WTC11 (cell line): ENCODE measurements at regions not wholly inside any gene's neighbourhood (a gene's known extent, or its start where the extent isn't known, plus 50 kb on each side); places are given as distances from the start of the nearest gene placed in this dataset.

ENCODE experiments used
- ATAC-seq: fragments of 200-7000 bp; cut with Tn5 transposase; 2 replicates; pipeline ENCODE4 v1.10.0; 2021; ENCODE audit warnings: mild to moderate bottlenecking, moderate library complexity
- CTCF ChIA-PET: fragments of 300-600 bp; sonication (Branson Sonifier 250); formaldehyde crosslinking; loops from one replicate; lab custom pipeline; 2021; ENCODE audit warnings: antibody characterized with exemption; lab: Charles Lee
- POLR2A ChIA-PET: fragments of 350-600 bp; sonication (Branson Sonifier 250); formaldehyde crosslinking; loops from one replicate; lab custom pipeline; 2021; ENCODE audit warnings: antibody characterized with exemption; lab: Charles Lee
- DNase-seq: peaks from one replicate; pipeline ENCODE4 v3.0.0; 2021; ENCODE audit warnings: low spot score
- H3K27ac Mint-ChIP-seq: 2 replicates; pipeline ENCODE4 v1.8.0; 2021; ENCODE audit warnings: mixed read lengths
- H3K27me3 Mint-ChIP-seq: 2 replicates; pipeline ENCODE4 v1.8.0; 2021; ENCODE audit warnings: low read depth, mild to moderate bottlenecking, moderate library complexity, mixed read lengths
- H3K36me3 Mint-ChIP-seq: 2 replicates; pipeline ENCODE4 v1.8.0; 2021; ENCODE audit warnings: mixed read lengths
- H3K4me1 Mint-ChIP-seq: 2 replicates; pipeline ENCODE4 v1.8.0; 2022; ENCODE audit warnings: mixed read lengths
- H3K4me3 Mint-ChIP-seq: 2 replicates; pipeline ENCODE4 v1.8.0; 2021; ENCODE audit warnings: mild to moderate bottlenecking, moderate library complexity, mixed read lengths
- H3K9me3 Mint-ChIP-seq: 2 replicates; pipeline ENCODE4 v1.8.0; 2021; ENCODE audit warnings: mixed read lengths
- AFF4 ChIP-seq: sonication (generic); formaldehyde crosslinking; IDR thresholded peaks from 2 replicates; pipeline ENCODE4 v1.8.1; 2023; ENCODE audit warnings: mild to moderate bottlenecking, missing genetic modification reagents, borderline replicate concordance
- ATF2 ChIP-seq: sonication (generic); formaldehyde crosslinking; IDR thresholded peaks from 2 replicates; pipeline ENCODE4 v1.8.1; 2022; ENCODE audit warnings: low read depth, missing genetic modification reagents, borderline replicate concordance
- ATF3 ChIP-seq: sonication (generic); formaldehyde crosslinking; conservative IDR thresholded peaks from 2 replicates; pipeline ENCODE4 v1.8.1; 2022; ENCODE audit warnings: mild to moderate bottlenecking, missing genetic modification reagents
- ATF6 ChIP-seq: sonication (generic); formaldehyde crosslinking; IDR thresholded peaks from 2 replicates; pipeline ENCODE4 v1.8.1; 2023; ENCODE audit warnings: mild to moderate bottlenecking, missing genetic modification reagents
- CBFB ChIP-seq: sonication (generic); formaldehyde crosslinking; IDR thresholded peaks from 2 replicates; pipeline ENCODE4 v1.8.1; 2022; ENCODE audit warnings: mild to moderate bottlenecking, low read depth, missing genetic modification reagents
- E2F1 ChIP-seq: sonication (generic); formaldehyde crosslinking; IDR thresholded peaks from 2 replicates; pipeline ENCODE4 v1.8.0; 2022; ENCODE audit warnings: mild to moderate bottlenecking, missing genetic modification reagents
- E2F4 ChIP-seq: sonication (generic); formaldehyde crosslinking; IDR thresholded peaks from 2 replicates; pipeline ENCODE4 v1.8.1; 2022; ENCODE audit warnings: low read depth, mild to moderate bottlenecking, moderate library complexity, missing genetic modification reagents, borderline replicate concordance
- EMX1 ChIP-seq: fragments of 250-450 bp; sonication (Bioruptor Pico); IDR thresholded peaks from 2 replicates; pipeline ENCODE4 v1.8.0; 2021; ENCODE audit warnings: mild to moderate bottlenecking
- FOXP1 ChIP-seq: sonication (generic); formaldehyde crosslinking; IDR thresholded peaks from 2 replicates; pipeline ENCODE4 v1.8.0; 2022; ENCODE audit warnings: missing genetic modification reagents, mild to moderate bottlenecking, moderate library complexity, borderline replicate concordance
- GRHL2 ChIP-seq: fragments of 250-450 bp; sonication (Bioruptor Pico); IDR thresholded peaks from 2 replicates; pipeline ENCODE4 v1.8.0; 2022; ENCODE audit warnings: mild to moderate bottlenecking, moderate library complexity; ENCODE audit not compliant: insufficient replicate concordance, severe bottlenecking
- JUN ChIP-seq: sonication (generic); formaldehyde crosslinking; IDR thresholded peaks from 2 replicates; pipeline ENCODE4 v1.8.0; 2023; ENCODE audit warnings: mild to moderate bottlenecking, missing genetic modification reagents
- NR2C2 ChIP-seq: sonication (generic); formaldehyde crosslinking; IDR thresholded peaks from 2 replicates; pipeline ENCODE4 v1.8.0; 2022; ENCODE audit warnings: mild to moderate bottlenecking, missing genetic modification reagents
- PRDM15 ChIP-seq: sonication (generic); formaldehyde crosslinking; IDR thresholded peaks from 2 replicates; pipeline ENCODE4 v1.8.0; 2022; ENCODE audit warnings: missing genetic modification reagents
- PRRX2 ChIP-seq: fragments of 250-450 bp; sonication (Bioruptor Pico); IDR thresholded peaks from 2 replicates; pipeline ENCODE4 v1.8.0; 2021; ENCODE audit warnings: mild to moderate bottlenecking
- TEAD1 ChIP-seq: sonication (generic); formaldehyde crosslinking; IDR thresholded peaks from 2 replicates; pipeline ENCODE4 v1.8.0; 2022; ENCODE audit warnings: mild to moderate bottlenecking, missing genetic modification reagents
- USF2 ChIP-seq: sonication (generic); formaldehyde crosslinking; IDR thresholded peaks from 2 replicates; pipeline ENCODE4 v1.8.1; 2023; ENCODE audit warnings: mild to moderate bottlenecking, missing genetic modification reagents, moderate library complexity
- ZNF121 ChIP-seq: sonication (generic); formaldehyde crosslinking; IDR thresholded peaks from 2 replicates; pipeline ENCODE4 v1.8.0; 2023; ENCODE audit warnings: missing genetic modification reagents
- ZNF138 ChIP-seq: sonication (generic); formaldehyde crosslinking; conservative IDR thresholded peaks from 2 replicates; pipeline ENCODE4 v1.8.1; 2022; ENCODE audit warnings: mild to moderate bottlenecking, moderate library complexity, missing genetic modification reagents
- ZNF423 ChIP-seq: fragments of 250-450 bp; sonication (Bioruptor Pico); IDR thresholded peaks from 2 replicates; pipeline ENCODE4 v2.1.2; 2022; ENCODE audit warnings: mild to moderate bottlenecking, moderate library complexity
- ZNF425 ChIP-seq: fragments of 250-450 bp; sonication (Bioruptor Pico); conservative IDR thresholded peaks from 2 replicates; pipeline ENCODE4 v1.9.0; 2021; ENCODE audit warnings: mild to moderate bottlenecking

GRCh38 chr2:145055651-145056050 is 535.7 kb upstream of the ZEB2 start:
- Mint-ChIP-seq H3K4me1 (peaks cover 11% of the 10 kb centered on the region), H3K27ac (no peak overlapping the region), H3K9me3 (no peaks in the 10 kb centered on the region), H3K4me3 (no peak overlapping the region), H3K36me3 (no peaks in the 10 kb centered on the region), H3K27me3 (no peaks in the 10 kb centered on the region)
- no peak for ATAC-seq
- CTCF ChIA-PET: no interaction called here
- DNase-seq: no peak
- POLR2A ChIA-PET: no interaction called here
- no peak for TF ChIP-seq ATF6 (CRISPR knock-in tag)
- TF ChIP-seq ZNF121 (CRISPR knock-in tag): no peak
- no peak for TF ChIP-seq USF2
- no peak for TF ChIP-seq ZNF138 (CRISPR knock-in tag)
- TF ChIP-seq AFF4 (CRISPR knock-in tag): no peak
- TF ChIP-seq TEAD1 (CRISPR knock-in tag): no peak
- no peak for TF ChIP-seq ATF3 (CRISPR knock-in tag)
- TF ChIP-seq ZNF423 (CRISPR knock-in tag): no peak
- TF ChIP-seq JUN (CRISPR knock-in tag): no peak
- no peak for TF ChIP-seq E2F1 (CRISPR knock-in tag)
- TF ChIP-seq ZNF425 (CRISPR knock-in tag): no peak
- no peak for TF ChIP-seq NR2C2 (CRISPR knock-in tag)
- no peak for TF ChIP-seq FOXP1 (CRISPR knock-in tag)
- TF ChIP-seq ATF2 (CRISPR knock-in tag): no peak
- no peak for TF ChIP-seq E2F4 (CRISPR knock-in tag)
- no peak for TF ChIP-seq PRRX2 (CRISPR knock-in tag)
- TF ChIP-seq GRHL2: no peak
- TF ChIP-seq EMX1 (CRISPR knock-in tag): no peak
- TF ChIP-seq PRDM15 (CRISPR knock-in tag): no peak
- TF ChIP-seq CBFB: no peak
